Keratinocyte (primary cell): ENCODE measurements at regions not wholly inside any gene's neighbourhood (a gene's known extent, or its start where the extent isn't known, plus 50 kb on each side); places are given as distances from the start of the nearest gene placed in this dataset.

Source experiments
- EZH2 ChIP-seq: IDR thresholded peaks from one replicate; pipeline ENCODE4 v1.6.1; 2012; ENCODE audit warnings: inconsistent platforms, mild to moderate bottlenecking, low read length, moderate library complexity
- TF ChIP-seq, protein P1 (sequence below), 3 experiments: IDR thresholded peaks in 1 of 3; conservative IDR thresholded peaks in 1 of 3; optimal IDR thresholded peaks in 1 of 3; 2 replicates in 2 of 3; 3 replicates in 1 of 3; pipeline versions ENCODE3 to v1.5.1; 2011; ENCODE audit warnings: low read length in 3 of 3, mild to moderate bottlenecking in 3 of 3, moderate library complexity in 2 of 3, control low read depth in 1 of 3, inconsistent platforms in 1 of 3; ENCODE audit not compliant: insufficient read depth in 2 of 3; ENCODE audit errors: extremely low read depth in 1 of 3

DNA sequence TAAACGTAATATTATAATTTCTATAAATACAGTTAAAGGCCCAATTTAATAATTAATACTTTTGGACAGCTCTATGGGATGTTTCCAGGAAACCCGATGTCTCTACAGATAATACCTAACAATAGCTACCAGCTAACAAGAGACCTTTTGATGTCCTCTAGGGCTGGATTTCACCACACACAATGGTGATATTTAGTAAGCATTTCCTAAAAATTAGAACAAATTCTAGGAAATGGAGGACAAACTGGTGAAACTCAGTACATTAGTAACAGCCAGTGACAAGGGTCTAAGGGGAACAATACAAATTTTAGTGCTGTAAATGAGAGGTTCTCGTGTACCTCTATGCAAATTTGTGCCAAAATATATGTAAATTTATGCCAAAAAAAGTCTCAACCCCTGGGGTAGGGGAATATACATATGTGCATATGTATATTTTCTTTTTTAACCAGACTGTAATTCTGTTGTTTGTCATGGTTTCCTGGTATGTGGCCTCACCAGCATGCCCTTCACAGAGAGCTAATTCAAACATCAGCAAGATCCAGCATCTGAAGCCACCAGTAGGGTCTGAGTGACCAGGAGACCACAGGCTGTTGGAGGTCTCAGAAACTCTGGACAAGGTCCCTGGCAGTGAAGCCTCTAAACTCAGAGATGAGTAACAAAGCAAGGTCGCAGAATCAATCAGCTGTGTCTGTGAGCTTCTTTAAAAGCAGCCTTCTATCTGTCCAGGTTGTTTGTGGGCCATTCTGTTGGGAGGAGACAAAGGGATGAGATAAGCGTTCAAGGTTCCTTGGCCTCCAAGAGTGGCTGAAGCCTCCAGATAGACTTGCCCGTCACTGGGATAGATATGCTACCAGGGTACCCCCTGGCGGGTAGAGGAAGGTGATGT, 235.1 kb upstream of the RREB1 start:
- TF ChIP-seq, protein P1, sequence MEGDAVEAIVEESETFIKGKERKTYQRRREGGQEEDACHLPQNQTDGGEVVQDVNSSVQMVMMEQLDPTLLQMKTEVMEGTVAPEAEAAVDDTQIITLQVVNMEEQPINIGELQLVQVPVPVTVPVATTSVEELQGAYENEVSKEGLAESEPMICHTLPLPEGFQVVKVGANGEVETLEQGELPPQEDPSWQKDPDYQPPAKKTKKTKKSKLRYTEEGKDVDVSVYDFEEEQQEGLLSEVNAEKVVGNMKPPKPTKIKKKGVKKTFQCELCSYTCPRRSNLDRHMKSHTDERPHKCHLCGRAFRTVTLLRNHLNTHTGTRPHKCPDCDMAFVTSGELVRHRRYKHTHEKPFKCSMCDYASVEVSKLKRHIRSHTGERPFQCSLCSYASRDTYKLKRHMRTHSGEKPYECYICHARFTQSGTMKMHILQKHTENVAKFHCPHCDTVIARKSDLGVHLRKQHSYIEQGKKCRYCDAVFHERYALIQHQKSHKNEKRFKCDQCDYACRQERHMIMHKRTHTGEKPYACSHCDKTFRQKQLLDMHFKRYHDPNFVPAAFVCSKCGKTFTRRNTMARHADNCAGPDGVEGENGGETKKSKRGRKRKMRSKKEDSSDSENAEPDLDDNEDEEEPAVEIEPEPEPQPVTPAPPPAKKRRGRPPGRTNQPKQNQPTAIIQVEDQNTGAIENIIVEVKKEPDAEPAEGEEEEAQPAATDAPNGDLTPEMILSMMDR (optimal IDR thresholded peaks at IDR 0.05 in 1 of 3, IDR thresholded peaks at IDR 0.05 in 1 of 3, conservative IDR thresholded peaks at IDR 0.05 in 1 of 3; ENCODE audit: extremely low read depth in 1 of 3, insufficient read depth in 2 of 3, low read length in 3 of 3), result no peak
- TF ChIP-seq EZH2, result no peak
